ENCODE measurements at regions not wholly inside any gene's neighbourhood (a gene's known extent, or its start where the extent isn't known, plus 50 kb on each side); places are given as distances from the start of the nearest gene placed in this dataset.
"Not testable (repeated sequence)": the region's sequence is repeated elsewhere in the genome, so short reads cannot be mapped to it uniquely, and the experiment has no call there.

- ChIA-PET POLR2A (no interaction called here), CTCF (no interaction called here)
- H3K27me3 Mint-ChIP-seq, result no peaks in the 10 kb centered on the region
- H3K9me3 Mint-ChIP-seq, result no peaks in the 10 kb centered on the region
- H3K36me3 Mint-ChIP-seq (ENCODE audit: low read depth), result no peaks in the 10 kb centered on the region
- DNase-seq, result no peak
- no peak overlapping the region for H3K4me3 Mint-ChIP-seq
- no peaks in the 10 kb centered on the region for H3K4me1 Mint-ChIP-seq
- no peak overlapping the region for H3K27ac Mint-ChIP-seq
These were observed 360.5 kb upstream of the NT5C1B start for GRCh38 chr2:18949871-18950270.

- H3K9me3 Mint-ChIP-seq, result peaks cover 2% of the 10 kb centered on the region
- no peaks in the 10 kb centered on the region for H3K27me3 Mint-ChIP-seq
- H3K4me1 Mint-ChIP-seq, result no peaks in the 10 kb centered on the region
- no peak overlapping the region for H3K4me3 Mint-ChIP-seq
- ChIA-PET CTCF (no interaction called here), POLR2A (no interaction called here)
- H3K36me3 Mint-ChIP-seq (ENCODE audit: low read depth), result no peaks in the 10 kb centered on the region
- DNase-seq, result no peak
- H3K27ac Mint-ChIP-seq, result no peak overlapping the region
These were observed 350.8 kb upstream of the NT5C1B start for GRCh38 chr2:18940184-18940583.

GRCh38 chr2:18939740-18940139, 350.4 kb upstream of the NT5C1B start:
- H3K27ac Mint-ChIP-seq; POLR2A ChIA-PET; H3K27me3 Mint-ChIP-seq; H3K36me3 Mint-ChIP-seq (ENCODE audit: low read depth); H3K4me3 Mint-ChIP-seq; H3K4me1 Mint-ChIP-seq; CTCF ChIA-PET; DNase-seq; H3K9me3 Mint-ChIP-seq: not testable (repeated sequence)

- POLR2A ChIA-PET, result no interaction called here
- H3K27me3 Mint-ChIP-seq, result no peaks in the 10 kb centered on the region
- H3K27ac Mint-ChIP-seq, result no peak overlapping the region
- no peak for DNase-seq
- no peaks in the 10 kb centered on the region for H3K36me3 Mint-ChIP-seq (ENCODE audit: low read depth)
- H3K9me3 Mint-ChIP-seq, result peaks cover 2% of the 10 kb centered on the region
- CTCF ChIA-PET, result no interaction called here
- H3K4me1 Mint-ChIP-seq, result no peaks in the 10 kb centered on the region
- no peak overlapping the region for H3K4me3 Mint-ChIP-seq
These were observed 345.5 kb upstream of the NT5C1B start for GRCh38 chr2:18934886-18935285.

GRCh38 chr2:18932853-18933252, 343.5 kb upstream of the NT5C1B start:
- Mint-ChIP-seq H3K4me1 (no peaks in the 10 kb centered on the region), H3K27me3 (no peaks in the 10 kb centered on the region), H3K36me3 (ENCODE audit: low read depth) (no peaks in the 10 kb centered on the region), H3K9me3 (no peaks in the 10 kb centered on the region), H3K27ac (no peak overlapping the region), H3K4me3 (no peak overlapping the region)
- ChIA-PET POLR2A (no interaction called here), CTCF (no interaction called here)
- DNase-seq, result no peak

GRCh38 chr2:18930971-18931370, 341.6 kb upstream of the NT5C1B start:
- POLR2A ChIA-PET, result no interaction called here
- no peak overlapping the region for H3K4me3 Mint-ChIP-seq
- H3K9me3 Mint-ChIP-seq, result peaks cover 1% of the 10 kb centered on the region
- H3K36me3 Mint-ChIP-seq (ENCODE audit: low read depth), result no peaks in the 10 kb centered on the region
- CTCF ChIA-PET, result no interaction called here
- DNase-seq, result no peak
- H3K27ac Mint-ChIP-seq, result no peak overlapping the region
- H3K27me3 Mint-ChIP-seq, result no peaks in the 10 kb centered on the region
- no peaks in the 10 kb centered on the region for H3K4me1 Mint-ChIP-seq

GRCh38 chr2:18927525-18928232, 338.3 kb upstream of the NT5C1B start:
- Mint-ChIP-seq H3K4me3 (no peak overlapping the region), H3K9me3 (peaks cover 2% of the 10 kb centered on the region), H3K36me3 (ENCODE audit: low read depth) (no peaks in the 10 kb centered on the region), H3K27ac (no peak overlapping the region), H3K27me3 (no peaks in the 10 kb centered on the region), H3K4me1 (no peaks in the 10 kb centered on the region)
- ChIA-PET CTCF (interaction anchor here (0.7 kb wide), 1 partner anchor 108 kb away, joined by 3 read pairs; no protein-coding TSS in a partner anchor), POLR2A (no interaction called here)
- DNase-seq, result no peak

GRCh38 chr2:18926631-18927524, 337.5 kb upstream of the NT5C1B start:
- Mint-ChIP-seq H3K27me3 (no peaks in the 10 kb centered on the region), H3K36me3 (ENCODE audit: low read depth) (no peaks in the 10 kb centered on the region), H3K4me1 (no peaks in the 10 kb centered on the region), H3K9me3 (peaks cover 2% of the 10 kb centered on the region), H3K27ac (no peak overlapping the region), H3K4me3 (no peak overlapping the region)
- no peak for DNase-seq
- CTCF ChIA-PET, result interaction anchor here (0.7 kb wide), 1 partner anchor 109 kb away, joined by 3 read pairs; no protein-coding TSS in a partner anchor
- POLR2A ChIA-PET, result no interaction called here

GRCh38 chr2:18925296-18925695, 335.9 kb upstream of the NT5C1B start:
- DNase-seq, result no peak
- Mint-ChIP-seq H3K4me3 (no peak overlapping the region), H3K4me1 (no peaks in the 10 kb centered on the region), H3K27ac (no peak overlapping the region), H3K27me3 (no peaks in the 10 kb centered on the region), H3K36me3 (ENCODE audit: low read depth) (no peaks in the 10 kb centered on the region), H3K9me3 (peaks cover 2% of the 10 kb centered on the region)
- POLR2A ChIA-PET, result no interaction called here
- CTCF ChIA-PET, result interaction anchor here (0.6 kb wide), 1 partner anchor 90 kb away, joined by 3 read pairs; no protein-coding TSS in a partner anchor

GRCh38 chr2:18924886-18925285, 335.5 kb upstream of the NT5C1B start:
- Mint-ChIP-seq H3K4me1 (no peaks in the 10 kb centered on the region), H3K36me3 (ENCODE audit: low read depth) (no peaks in the 10 kb centered on the region), H3K9me3 (peaks cover 2% of the 10 kb centered on the region), H3K27ac (no peak overlapping the region), H3K4me3 (no peak overlapping the region), H3K27me3 (no peaks in the 10 kb centered on the region)
- POLR2A ChIA-PET, result no interaction called here
- CTCF ChIA-PET, result no interaction called here
- DNase-seq, result no peak

GRCh38 chr2:18924386-18924785, 335.0 kb upstream of the NT5C1B start:
- Mint-ChIP-seq H3K36me3 (ENCODE audit: low read depth) (no peaks in the 10 kb centered on the region), H3K27ac (no peak overlapping the region), H3K9me3 (peaks cover 2% of the 10 kb centered on the region), H3K27me3 (no peaks in the 10 kb centered on the region), H3K4me1 (no peaks in the 10 kb centered on the region), H3K4me3 (no peak overlapping the region)
- ChIA-PET POLR2A (no interaction called here), CTCF (no interaction called here)
- DNase-seq, result no peak

GRCh38 chr2:18922276-18922675, 332.9 kb upstream of the NT5C1B start:
- no peak overlapping the region for H3K4me3 Mint-ChIP-seq
- ChIA-PET CTCF (no interaction called here), POLR2A (interaction anchor here (0.6 kb wide), 1 partner anchor 708 kb away, joined by 4 read pairs; no protein-coding TSS in a partner anchor)
- peaks cover 2% of the 10 kb centered on the region for H3K9me3 Mint-ChIP-seq
- H3K27me3 Mint-ChIP-seq, result no peaks in the 10 kb centered on the region
- H3K4me1 Mint-ChIP-seq, result no peaks in the 10 kb centered on the region
- no peak overlapping the region for H3K27ac Mint-ChIP-seq
- DNase-seq, result no peak
- no peaks in the 10 kb centered on the region for H3K36me3 Mint-ChIP-seq (ENCODE audit: low read depth)

- Mint-ChIP-seq H3K4me1 (no peaks in the 10 kb centered on the region), H3K27me3 (no peaks in the 10 kb centered on the region), H3K9me3 (no peaks in the 10 kb centered on the region), H3K27ac (no peak overlapping the region), H3K36me3 (ENCODE audit: low read depth) (no peaks in the 10 kb centered on the region), H3K4me3 (no peak overlapping the region)
- ChIA-PET CTCF (no interaction called here), POLR2A (no interaction called here)
- DNase-seq, result no peak
These were observed 328.9 kb upstream of the NT5C1B start for GRCh38 chr2:18918280-18918679.
